HepG2 (cell line): ENCODE measurements at regions not wholly inside any gene's neighbourhood (a gene's known extent, or its start where the extent isn't known, plus 50 kb on each side); places are given as distances from the start of the nearest gene placed in this dataset.

Experiments used
- ATAC-seq: fragments of 200-7000 bp; cut with Tn5 transposase; 3 replicates; pipeline ENCODE4 v1.9.1; 2020; ENCODE audit warnings: mild to moderate bottlenecking, moderate library complexity
- BruUV-seq: library from RNA; stranded (reverse); fragments of 400-500 nt; replicated peaks from 2 replicates; lab custom pipeline; 2021; lab: Mats Ljungman, UMichigan
- CTCF ChIA-PET: fragments of 300-600 bp; formaldehyde crosslinking; extraction: SDS; loops from one replicate; lab custom pipeline; 2021; ENCODE audit warnings: low total read pairs, inconsistent platforms, low intra/inter-chr PET ratio; lab: Yijun Ruan, JAX
- POLR2A ChIA-PET: fragments of 350-600 bp; sonication (Branson Sonifier 250); formaldehyde crosslinking; loops from one replicate; lab custom pipeline; 2020; ENCODE audit warnings: antibody characterized with exemption, inconsistent platforms; lab: Yijun Ruan, JAX
- DNase-seq: peaks from one replicate; pipeline ENCODE4 v3.0.0-alpha.2; 2015; ENCODE audit warnings: low spot score
- FAIRE-seq: peaks from 3 replicates; lab custom pipeline; 2011; peaks lifted over from hg19 to GRCh38; lab: Jason Lieb, UNC
- H2AFZ ChIP-seq: one replicate; pipeline ENCODE4 v1.6.1; 2011; ENCODE audit warnings: low read length, inconsistent platforms
- H3K27ac ChIP-seq: fragments of 300-600 bp; 3 replicates; pipeline ENCODE4 v1.8.0; 2011; ENCODE audit warnings: mixed run types, mild to moderate bottlenecking, mixed read lengths, low read length, inconsistent platforms; ENCODE audit not compliant: insufficient read depth; ENCODE audit errors: extremely low read length
- H3K27me3 ChIP-seq, 2 experiments: fragments of 200-600 bp in 1 of 2; 2 replicates in 1 of 2; 3 replicates in 1 of 2; pipeline versions ENCODE4 v1.6.0 to v1.8.0; 2011; ENCODE audit warnings: low read length in 2 of 2, mild to moderate bottlenecking in 2 of 2, moderate library complexity in 2 of 2, inconsistent platforms in 1 of 2; ENCODE audit not compliant: insufficient read depth in 2 of 2, control insufficient read depth in 1 of 2
- H3K36me3 ChIP-seq, 2 experiments: fragments of 200-600 bp in 1 of 2; replicated peaks in 1 of 2; 2 replicates in 1 of 2; 3 replicates in 1 of 2; pipeline versions ENCODE4 v1.5.1 to v1.8.0; 2011; ENCODE audit warnings: low read length in 2 of 2, inconsistent platforms in 1 of 2; ENCODE audit not compliant: insufficient read depth in 2 of 2, control insufficient read depth in 1 of 2
- H3K4me1 ChIP-seq: 2 replicates; pipeline ENCODE4 v1.5.1; 2012; ENCODE audit warnings: low read length, inconsistent platforms; ENCODE audit not compliant: insufficient read depth
- H3K4me2 ChIP-seq: 2 replicates; pipeline ENCODE4 v1.6.0; 2011; ENCODE audit warnings: low read depth, low read length, inconsistent platforms
- H3K4me3 ChIP-seq, 3 experiments: fragments of 200-600 bp in 1 of 3; sonication (generic), shearing (Covaris generic) in 1 of 3; replicated peaks in 1 of 3; 2 replicates each; pipeline ENCODE4 v1.5.1; 2011 to 2016; ENCODE audit warnings: low read length in 3 of 3, inconsistent platforms in 2 of 3, low read depth in 2 of 3, mild to moderate bottlenecking in 2 of 3, control low read depth in 1 of 3, mixed read lengths in 1 of 3; ENCODE audit not compliant: insufficient read depth in 1 of 3
- H3K79me2 ChIP-seq: one replicate; pipeline ENCODE4 v1.6.1; 2011; ENCODE audit warnings: low read length, inconsistent platforms; ENCODE audit not compliant: insufficient read depth
- H3K9ac ChIP-seq: 2 replicates; pipeline ENCODE4 v1.6.0; 2011; ENCODE audit warnings: mild to moderate bottlenecking, low read depth, low read length, inconsistent platforms; ENCODE audit not compliant: insufficient read depth
- H3K9me3 ChIP-seq: 2 replicates; pipeline ENCODE4 v1.5.1; 2012; ENCODE audit warnings: mild to moderate bottlenecking, low read length
- H4K20me1 ChIP-seq: 2 replicates; pipeline ENCODE4 v1.6.0; 2011; ENCODE audit warnings: inconsistent platforms, mild to moderate bottlenecking, low read length, moderate library complexity; ENCODE audit not compliant: insufficient read depth
- ATF1 ChIP-seq: IDR thresholded peaks from 2 replicates; pipeline ENCODE4 v1.6.1; 2016; ENCODE audit warnings: mild to moderate bottlenecking, control low read depth
- E2F2 ChIP-seq: sonication (generic); formaldehyde crosslinking; IDR thresholded peaks from 2 replicates; pipeline ENCODE4 v1.4.0; 2020; ENCODE audit warnings: missing genetic modification reagents, borderline replicate concordance
- HHEX ChIP-seq: IDR thresholded peaks from 2 replicates; pipeline ENCODE4 v1.6.1; 2016; ENCODE audit warnings: control low read depth
- KDM5B ChIP-seq: sonication (generic); formaldehyde crosslinking; IDR thresholded peaks from 2 replicates; pipeline ENCODE4 v1.4.0; 2020; ENCODE audit warnings: missing genetic modification reagents, mild to moderate bottlenecking, borderline replicate concordance
- NFIB ChIP-seq: sonication (generic); formaldehyde crosslinking; IDR thresholded peaks from 2 replicates; pipeline ENCODE4 v1.9.0; 2021; ENCODE audit warnings: missing genetic modification reagents, mild to moderate bottlenecking, borderline replicate concordance
- YEATS4 ChIP-seq: sonication (generic); formaldehyde crosslinking; IDR thresholded peaks from 2 replicates; pipeline ENCODE4 v1.4.0; 2020; ENCODE audit warnings: missing genetic modification reagents, borderline replicate concordance
- ZNF143 ChIP-seq: sonication (generic); formaldehyde crosslinking; IDR thresholded peaks from 2 replicates; pipeline ENCODE4 v1.4.0; 2020; ENCODE audit warnings: missing genetic modification reagents
- ZNF20 ChIP-seq: sonication (generic); formaldehyde crosslinking; IDR thresholded peaks from 2 replicates; pipeline ENCODE4 v1.4.0; 2020; ENCODE audit warnings: mild to moderate bottlenecking, moderate library complexity, missing genetic modification reagents
- ZNF317 ChIP-seq: sonication (generic); formaldehyde crosslinking; IDR thresholded peaks from 2 replicates; pipeline ENCODE4 v1.5.0; 2020; ENCODE audit warnings: mild to moderate bottlenecking, missing genetic modification reagents
- ZNF333 ChIP-seq: sonication (generic); formaldehyde crosslinking; IDR thresholded peaks from 2 replicates; pipeline ENCODE4 v1.4.0; 2020; ENCODE audit warnings: mild to moderate bottlenecking, missing genetic modification reagents, borderline replicate concordance
- ZNF766 ChIP-seq: sonication (generic); formaldehyde crosslinking; IDR thresholded peaks from 2 replicates; pipeline ENCODE4 v1.5.0; 2020; ENCODE audit warnings: missing genetic modification reagents, borderline replicate concordance
- WGBS: methylation state at CpG from one replicate; pipeline ENCODE4 v1.1.6; 2017; ENCODE audit warnings: low lambda C conversion rate; 5-methylcytosine and 5-hydroxymethylcytosine counted together
- in situ Hi-C: cut with HindIII; loops from 2 replicates; pipeline ENCODE4 v1.10.0; 2017; ENCODE audit warnings: low pct_unique_long_range_greater_than_20kb; ENCODE audit not compliant: extremely low pct_ligation_motif_present
- intact Hi-C: fragments of 100-400 bp; cut with micrococcal nuclease; formaldehyde crosslinking; loops from one replicate; pipeline ENCODE4 v1.10.0; 2022; ENCODE audit not compliant: unreplicated experiment
- TF ChIP-seq, protein P1 (sequence below): IDR thresholded peaks from 2 replicates; pipeline ENCODE4 v1.6.1; 2016; ENCODE audit warnings: mild to moderate bottlenecking
- TF ChIP-seq, protein P2 (sequence below): sonication (generic); formaldehyde crosslinking; IDR thresholded peaks from 2 replicates; pipeline ENCODE4 v1.5.1; 2020; ENCODE audit warnings: missing genetic modification reagents, mild to moderate bottlenecking, borderline replicate concordance

DNA sequence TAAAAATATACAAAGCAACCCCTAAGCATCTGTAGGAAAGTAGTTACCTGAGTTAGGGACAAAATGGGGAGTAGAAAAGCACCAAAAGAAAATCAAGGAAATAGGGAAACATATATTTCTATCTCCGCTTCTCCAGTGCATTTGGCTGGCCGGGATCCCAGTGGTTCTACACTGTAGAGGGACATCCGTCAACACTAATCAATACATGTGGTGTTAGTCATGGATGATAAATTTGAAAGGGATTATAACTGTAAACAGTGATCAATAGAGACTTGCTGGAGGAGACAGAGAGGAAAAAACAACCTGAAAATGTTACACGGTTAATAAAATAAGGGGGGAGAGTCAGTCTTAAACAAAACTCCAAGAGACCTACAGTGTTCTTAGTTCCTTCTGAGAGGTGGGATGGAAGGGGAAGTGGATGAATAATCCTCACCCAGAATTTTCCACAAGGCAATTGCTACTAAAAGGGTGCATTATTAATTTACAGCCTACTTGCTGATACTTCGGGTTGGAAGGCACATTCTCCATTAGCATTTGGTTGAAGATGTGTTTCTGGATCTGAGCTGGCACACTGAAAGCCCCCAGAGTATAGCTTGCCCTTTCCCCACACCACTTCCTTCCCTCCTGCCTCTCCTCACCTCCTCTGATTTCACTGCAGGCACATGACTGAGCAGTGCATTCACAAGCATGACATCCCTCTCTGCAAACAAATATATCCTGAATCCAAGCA, 530.0 kb downstream of the BCL11A start:
- ChIA-PET CTCF (no interaction called here), POLR2A (no interaction called here)
- no peak for TF ChIP-seq ZNF143 (CRISPR knock-in tag)
- TF ChIP-seq HHEX (CRISPR knock-in tag): no peak
- no peak for TF ChIP-seq ZNF333 (CRISPR knock-in tag)
- TF ChIP-seq ATF1 (CRISPR knock-in tag): no peak
- TF ChIP-seq ZNF20 (CRISPR knock-in tag): no peak
- TF ChIP-seq NFIB: no peak
- no peak for TF ChIP-seq KDM5B (CRISPR knock-in tag)
- H3K9ac ChIP-seq: no peak overlapping the region
- no peak for FAIRE-seq
- BruUV-seq: no TSS peak
- H3K27ac ChIP-seq: no peak overlapping the region
- H3K9me3 ChIP-seq: no peaks in the 10 kb centered on the region
- 21% methylated on average over 5 of the region's 5 CpGs for WGBS
- DNase-seq: no peak
- intact Hi-C loops: no loop called here
- no peak overlapping the region for H3K4me3 ChIP-seq
- H3K4me1 ChIP-seq: no peaks in the 10 kb centered on the region
- H4K20me1 ChIP-seq: no peaks in the 10 kb centered on the region
- no peaks in the 10 kb centered on the region for H3K36me3 ChIP-seq
- no peaks in the 10 kb centered on the region for H3K79me2 ChIP-seq
- in situ Hi-C loops: no loop called here
- no peaks in the 10 kb centered on the region for H3K27me3 ChIP-seq
- ATAC-seq: no peak
- no peak overlapping the region for H2AFZ ChIP-seq
- no peak overlapping the region for H3K4me2 ChIP-seq

- in situ Hi-C loops: no loop called here
- WGBS: 27% methylated on average over 2 of the region's 2 CpGs
- no peaks in the 10 kb centered on the region for H3K4me1 ChIP-seq
- POLR2A ChIA-PET: no interaction called here
- no peak overlapping the region for H3K27ac ChIP-seq
- BruUV-seq: no TSS peak
- no peak overlapping the region for H2AFZ ChIP-seq
- no peaks in the 10 kb centered on the region for H3K27me3 ChIP-seq
- CTCF ChIA-PET: no interaction called here
- H4K20me1 ChIP-seq: no peaks in the 10 kb centered on the region
- no peaks in the 10 kb centered on the region for H3K9me3 ChIP-seq
- intact Hi-C loops: loop anchor here (10.0 kb wide), 1 partner anchor 107 kb away; no protein-coding TSS in a partner anchor
- H3K79me2 ChIP-seq: no peaks in the 10 kb centered on the region
- H3K4me2 ChIP-seq: no peak overlapping the region
- FAIRE-seq (no peak), DNase-seq (no peak), ATAC-seq (no peak)
- H3K36me3 ChIP-seq: no peaks in the 10 kb centered on the region
- no peak overlapping the region for H3K4me3 ChIP-seq
- H3K9ac ChIP-seq: no peak overlapping the region
- TF ChIP-seq E2F2 (CRISPR knock-in tag): no peak
- TF ChIP-seq ZNF317 (CRISPR knock-in tag): no peak
- TF ChIP-seq, protein P1, sequence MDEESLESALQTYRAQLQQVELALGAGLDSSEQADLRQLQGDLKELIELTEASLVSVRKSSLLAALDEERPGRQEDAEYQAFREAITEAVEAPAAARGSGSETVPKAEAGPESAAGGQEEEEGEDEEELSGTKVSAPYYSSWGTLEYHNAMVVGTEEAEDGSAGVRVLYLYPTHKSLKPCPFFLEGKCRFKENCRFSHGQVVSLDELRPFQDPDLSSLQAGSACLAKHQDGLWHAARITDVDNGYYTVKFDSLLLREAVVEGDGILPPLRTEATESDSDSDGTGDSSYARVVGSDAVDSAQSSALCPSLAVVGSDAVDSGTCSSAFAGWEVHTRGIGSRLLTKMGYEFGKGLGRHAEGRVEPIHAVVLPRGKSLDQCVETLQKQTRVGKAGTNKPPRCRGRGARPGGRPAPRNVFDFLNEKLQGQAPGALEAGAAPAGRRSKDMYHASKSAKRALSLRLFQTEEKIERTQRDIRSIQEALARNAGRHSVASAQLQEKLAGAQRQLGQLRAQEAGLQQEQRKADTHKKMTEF: no peak
- TF ChIP-seq, protein P2, sequence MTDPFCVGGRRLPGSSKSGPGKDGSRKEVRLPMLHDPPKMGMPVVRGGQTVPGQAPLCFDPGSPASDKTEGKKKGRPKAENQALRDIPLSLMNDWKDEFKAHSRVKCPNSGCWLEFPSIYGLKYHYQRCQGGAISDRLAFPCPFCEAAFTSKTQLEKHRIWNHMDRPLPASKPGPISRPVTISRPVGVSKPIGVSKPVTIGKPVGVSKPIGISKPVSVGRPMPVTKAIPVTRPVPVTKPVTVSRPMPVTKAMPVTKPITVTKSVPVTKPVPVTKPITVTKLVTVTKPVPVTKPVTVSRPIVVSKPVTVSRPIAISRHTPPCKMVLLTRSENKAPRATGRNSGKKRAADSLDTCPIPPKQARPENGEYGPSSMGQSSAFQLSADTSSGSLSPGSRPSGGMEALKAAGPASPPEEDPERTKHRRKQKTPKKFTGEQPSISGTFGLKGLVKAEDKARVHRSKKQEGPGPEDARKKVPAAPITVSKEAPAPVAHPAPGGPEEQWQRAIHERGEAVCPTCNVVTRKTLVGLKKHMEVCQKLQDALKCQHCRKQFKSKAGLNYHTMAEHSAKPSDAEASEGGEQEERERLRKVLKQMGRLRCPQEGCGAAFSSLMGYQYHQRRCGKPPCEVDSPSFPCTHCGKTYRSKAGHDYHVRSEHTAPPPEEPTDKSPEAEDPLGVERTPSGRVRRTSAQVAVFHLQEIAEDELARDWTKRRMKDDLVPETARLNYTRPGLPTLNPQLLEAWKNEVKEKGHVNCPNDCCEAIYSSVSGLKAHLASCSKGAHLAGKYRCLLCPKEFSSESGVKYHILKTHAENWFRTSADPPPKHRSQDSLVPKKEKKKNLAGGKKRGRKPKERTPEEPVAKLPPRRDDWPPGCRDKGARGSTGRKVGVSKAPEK: no peak
- no peak for TF ChIP-seq YEATS4 (CRISPR knock-in tag)
- no peak for TF ChIP-seq ZNF766 (CRISPR knock-in tag)
Measured at GRCh38 chr2:60007671-60008070, 545.8 kb downstream of the BCL11A start.
